IMR-90 (cell line): ENCODE measurements at regions not wholly inside any gene's neighbourhood (a gene's known extent, or its start where the extent isn't known, plus 50 kb on each side); places are given as distances from the start of the nearest gene placed in this dataset.

Experiments used
- ATAC-seq: fragments of 200-7000 bp; cut with Tn5 transposase; 2 replicates; pipeline ENCODE4 v1.9.1; 2020; ENCODE audit warnings: low read depth, mild to moderate bottlenecking, moderate library complexity
- BruUV-seq: library from RNA; stranded (reverse); fragments of 400-500 nt; replicated peaks from 2 replicates; lab custom pipeline; 2021; lab: Mats Ljungman, UMichigan
- CTCF ChIA-PET: fragments of 300-600 bp; formaldehyde crosslinking; extraction: SDS; loops from one replicate; lab custom pipeline; 2021; ENCODE audit warnings: antibody characterized with exemption; lab: Yijun Ruan, JAX
- POLR2A ChIA-PET: fragments of 300-600 bp; sonication (Branson Sonifier 250); formaldehyde crosslinking; loops from one replicate; lab custom pipeline; 2022; ENCODE audit warnings: antibody characterized with exemption; ENCODE audit not compliant: unreplicated experiment; lab: Charles Lee
- DNase-seq: peaks from one replicate; pipeline ENCODE4 v3.0.0; 2013
- H2AFZ ChIP-seq: replicated peaks from 2 replicates; pipeline ENCODE3; 2013; ENCODE audit warnings: low read length, mild to moderate bottlenecking; ENCODE audit not compliant: poor library complexity
- H2AK5ac ChIP-seq: 2 replicates; pipeline ENCODE4 v1.6.1; 2013; ENCODE audit warnings: low read depth, low read length, inconsistent platforms
- H2AK9ac ChIP-seq: replicated peaks from 2 replicates; pipeline ENCODE3; 2013; ENCODE audit warnings: mild to moderate bottlenecking, low read depth, low read length, moderate library complexity; ENCODE audit not compliant: poor library complexity
- H2BK120ac ChIP-seq: 2 replicates; pipeline ENCODE4 v1.6.1; 2013; ENCODE audit warnings: low read depth, low read length, inconsistent platforms
- H2BK15ac ChIP-seq: 3 replicates; pipeline ENCODE4 v1.6.1; 2013; ENCODE audit warnings: low read depth, low read length, inconsistent platforms
- H2BK20ac ChIP-seq: 2 replicates; pipeline ENCODE4 v1.6.1; 2013; ENCODE audit warnings: low read depth, mild to moderate bottlenecking, inconsistent platforms, low read length, moderate library complexity
- H2BK5ac ChIP-seq: 2 replicates; pipeline ENCODE4 v1.6.1; 2013; ENCODE audit warnings: mild to moderate bottlenecking, low read depth, low read length, inconsistent platforms; ENCODE audit not compliant: poor library complexity, severe bottlenecking
- H3K14ac ChIP-seq: replicated peaks from 2 replicates; pipeline ENCODE4 v1.6.1; 2013; ENCODE audit warnings: low read depth, low read length, inconsistent platforms
- H3K18ac ChIP-seq: 2 replicates; pipeline ENCODE4 v1.6.1; 2013; ENCODE audit warnings: low read depth, low read length, control low read depth
- H3K23ac ChIP-seq: 2 replicates; pipeline ENCODE4 v1.6.1; 2013; ENCODE audit warnings: low read depth, low read length, inconsistent platforms
- H3K27ac ChIP-seq: 2 replicates; pipeline ENCODE4 v1.5.1; 2013; ENCODE audit warnings: mild to moderate bottlenecking, control low read depth, low read length; ENCODE audit not compliant: insufficient read depth
- H3K27me3 ChIP-seq: 2 replicates; pipeline ENCODE4 v1.6.1; 2013; ENCODE audit warnings: low read length; ENCODE audit not compliant: control insufficient read depth, insufficient read depth
- H3K36me3 ChIP-seq: 2 replicates; pipeline ENCODE4 v1.6.1; 2013; ENCODE audit warnings: low read length, mixed read lengths; ENCODE audit not compliant: control insufficient read depth, insufficient read depth
- H3K4ac ChIP-seq: 2 replicates; pipeline ENCODE4 v1.6.1; 2013; ENCODE audit warnings: low read depth, low read length, inconsistent platforms
- H3K4me1 ChIP-seq: 2 replicates; pipeline ENCODE4 v1.6.1; 2013; ENCODE audit warnings: low read length, mixed read lengths; ENCODE audit not compliant: control insufficient read depth, insufficient read depth
- H3K4me2 ChIP-seq: 2 replicates; pipeline ENCODE4 v1.6.1; 2013; ENCODE audit warnings: low read depth, mild to moderate bottlenecking, control low read depth, low read length, moderate library complexity
- H3K4me3 ChIP-seq: 2 replicates; pipeline ENCODE4 v1.5.1; 2013; ENCODE audit warnings: low read depth, mild to moderate bottlenecking, control low read depth, low read length, moderate library complexity; ENCODE audit not compliant: insufficient read depth
- H3K56ac ChIP-seq: 2 replicates; pipeline ENCODE4 v1.6.1; 2013; ENCODE audit warnings: low read length, inconsistent platforms; ENCODE audit not compliant: insufficient read depth; ENCODE audit errors: extremely low read depth
- H3K79me1 ChIP-seq, 2 experiments: 2 replicates each; pipeline ENCODE4 v1.6.1; 2013; ENCODE audit warnings: low read length in 2 of 2, inconsistent platforms in 1 of 2, low read depth in 1 of 2
- H3K9ac ChIP-seq: 2 replicates; pipeline ENCODE4 v1.6.1; 2013; ENCODE audit warnings: low read depth, low read length, control low read depth
- H3K9me1 ChIP-seq: 2 replicates; pipeline ENCODE4 v1.6.1; 2013; ENCODE audit warnings: low read length, inconsistent platforms; ENCODE audit not compliant: insufficient read depth
- H3K9me3 ChIP-seq: 2 replicates; pipeline ENCODE4 v1.6.1; 2013; ENCODE audit warnings: low read length; ENCODE audit not compliant: control insufficient read depth, insufficient read depth
- H4K20me1 ChIP-seq: 2 replicates; pipeline ENCODE4 v1.6.1; 2013; ENCODE audit warnings: low read length, inconsistent platforms; ENCODE audit not compliant: insufficient read depth
- H4K5ac ChIP-seq: 2 replicates; pipeline ENCODE4 v1.6.1; 2013; ENCODE audit warnings: mild to moderate bottlenecking, low read depth, low read length, control low read depth
- H4K8ac ChIP-seq, 2 experiments: 2 replicates each; pipeline ENCODE4 v1.6.1; 2013; ENCODE audit warnings: low read depth in 2 of 2, low read length in 2 of 2, control low read depth in 1 of 2, inconsistent platforms in 1 of 2
- H4K91ac ChIP-seq: 2 replicates; pipeline ENCODE4 v1.6.1; 2013; ENCODE audit warnings: low read depth, low read length, inconsistent platforms; ENCODE audit not compliant: insufficient read depth
- CEBPB ChIP-seq: IDR thresholded peaks from 2 replicates; pipeline ENCODE4 v1.6.1; 2012; ENCODE audit warnings: low read depth, low read length, improper control_type of control experiment
- ELK1 ChIP-seq: fragments of 150-350 bp; IDR thresholded peaks from 2 replicates; pipeline ENCODE4 v1.6.1; 2016; ENCODE audit warnings: low read depth, mild to moderate bottlenecking, low read length, moderate library complexity, borderline replicate concordance
- FOS ChIP-seq: fragments of 150-350 bp; IDR thresholded peaks from 2 replicates; pipeline ENCODE4 v1.6.1; 2016; ENCODE audit warnings: low read depth, low read length
- MXI1 ChIP-seq: IDR thresholded peaks from 2 replicates; pipeline ENCODE4 v1.6.1; 2012; ENCODE audit warnings: low read depth, mild to moderate bottlenecking, low read length, moderate library complexity, borderline replicate concordance
- RAD21 ChIP-seq: IDR thresholded peaks from 2 replicates; pipeline ENCODE4 v1.6.1; 2012; ENCODE audit warnings: low read length, improper control_type of control experiment
- WGBS, 2 experiments: methylation state at CpG; one replicate each; pipeline versions ENCODE4 v1.1.5 to v1.1.7; 2013; ENCODE audit warnings: missing lambda C conversion rate in 2 of 2; ENCODE audit not compliant: insufficient read length in 1 of 2; ENCODE audit errors: extremely low coverage in 2 of 2; 5-methylcytosine and 5-hydroxymethylcytosine counted together
- dilution Hi-C: fragments of 300-500 bp; cut with HindIII; formaldehyde crosslinking; loops from one replicate; pipeline ENCODE4 v1.14.3; 2018; ENCODE audit warnings: low sequenced_read_pairs; ENCODE audit not compliant: unreplicated experiment
- in situ Hi-C: fragments of 300-500 bp; cut with MboI; formaldehyde crosslinking; loops from 3 replicates; pipeline ENCODE4 v1.14.3; 2019; ENCODE audit warnings: low sequenced_read_pairs, inconsistent platforms, mixed read lengths
- intact Hi-C: fragments of 100-400 bp; cut with micrococcal nuclease; formaldehyde crosslinking; loops from 2 replicates; pipeline ENCODE4 v1.10.0; 2022

DNA sequence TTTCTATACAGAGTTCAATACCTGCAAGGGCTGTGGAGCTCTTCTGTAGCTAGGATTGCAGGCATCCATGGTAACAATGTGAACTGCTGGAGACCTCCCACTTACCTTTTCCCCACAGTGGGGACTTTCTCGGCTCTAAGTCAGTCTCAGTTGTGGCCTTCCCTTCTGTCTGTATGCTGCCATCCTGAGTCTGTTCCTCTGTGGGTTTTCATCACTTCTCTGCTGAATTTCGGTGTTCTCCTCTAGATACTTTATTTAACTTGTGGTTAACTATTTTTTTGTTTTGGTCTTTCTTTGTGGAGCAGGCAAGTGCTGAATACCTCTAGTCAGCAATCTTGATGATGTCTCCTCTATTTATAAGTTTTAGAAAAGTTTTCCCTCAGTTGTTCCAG lies 647.2 kb upstream of the CDH2 start:
- H3K79me1 ChIP-seq = no peaks in the 10 kb centered on the region

More for the DNA sequence above, 647.2 kb upstream of the CDH2 start:
- no peaks in the 10 kb centered on the region for H3K4me1 ChIP-seq
- no peak overlapping the region for H4K5ac ChIP-seq
- no peak overlapping the region for H4K91ac ChIP-seq
- ChIA-PET CTCF (no interaction called here), POLR2A (no interaction called here)
- ATAC-seq (no peak), DNase-seq (no peak)
- H3K56ac ChIP-seq = no peak overlapping the region
- H3K36me3 ChIP-seq = no peaks in the 10 kb centered on the region
- no peak overlapping the region for H3K27ac ChIP-seq
- dilution Hi-C loops = no loop called here
- no peak overlapping the region for H3K4me3 ChIP-seq
- H2BK20ac ChIP-seq = no peak overlapping the region
- H3K4ac ChIP-seq = no peak overlapping the region
- no peak overlapping the region for H2BK5ac ChIP-seq
- no peak overlapping the region for H2AK5ac ChIP-seq
- H3K9me3 ChIP-seq = no peaks in the 10 kb centered on the region
- H4K20me1 ChIP-seq = no peaks in the 10 kb centered on the region
- no peak overlapping the region for H2BK15ac ChIP-seq
- no peak overlapping the region for H2BK120ac ChIP-seq
- H3K9me1 ChIP-seq = no peaks in the 10 kb centered on the region
- intact Hi-C loops = no loop called here
- H3K27me3 ChIP-seq = no peaks in the 10 kb centered on the region
- no peak overlapping the region for H3K14ac ChIP-seq
- TF ChIP-seq RAD21 (no peak), FOS (no peak), CEBPB (no peak), MXI1 (no peak), ELK1 (no peak)
- no TSS peak for BruUV-seq
- no peak overlapping the region for H3K18ac ChIP-seq
- no peak overlapping the region for H3K9ac ChIP-seq
- no peak overlapping the region for H4K8ac ChIP-seq
- no peak overlapping the region for H2AK9ac ChIP-seq
- no peak overlapping the region for H2AFZ ChIP-seq
- H3K23ac ChIP-seq = no peak overlapping the region
- in situ Hi-C loops = no loop called here
- no CpG with 5 or more reads among the region's 2 CpGs for WGBS, 2 experiments
- H3K4me2 ChIP-seq = no peak overlapping the region
